Ishikawa (cell line): ENCODE measurements at regions not wholly inside any gene's neighbourhood (a gene's known extent, or its start where the extent isn't known, plus 50 kb on each side); places are given as distances from the start of the nearest gene placed in this dataset.

Source experiments
- CEBPB ChIP-seq: IDR thresholded peaks from 2 replicates; pipeline ENCODE4 v1.6.1; 2012
- CREB1 ChIP-seq: IDR thresholded peaks from 2 replicates; pipeline ENCODE4 v1.6.1; 2012; ENCODE audit warnings: low read depth
- EGR1 ChIP-seq: IDR thresholded peaks from 2 replicates; pipeline ENCODE4 v1.6.1; 2012
- EP300 ChIP-seq: IDR thresholded peaks from 2 replicates; pipeline ENCODE4 v1.6.1; 2012; ENCODE audit warnings: borderline replicate concordance
- FOXM1 ChIP-seq: IDR thresholded peaks from 2 replicates; pipeline ENCODE4 v1.6.1; 2012; ENCODE audit warnings: low read depth, borderline replicate concordance
- NFIC ChIP-seq: IDR thresholded peaks from 2 replicates; pipeline ENCODE4 v1.6.1; 2012
- RAD21 ChIP-seq: IDR thresholded peaks from 2 replicates; pipeline ENCODE4 v1.6.1; 2012; ENCODE audit warnings: low read depth
- TAF1 ChIP-seq: IDR thresholded peaks from 2 replicates; pipeline ENCODE4 v1.6.1; 2012; ENCODE audit warnings: low read depth, mild to moderate bottlenecking
- TCF12 ChIP-seq: IDR thresholded peaks from 2 replicates; pipeline ENCODE4 v1.6.1; 2012; ENCODE audit warnings: low read depth
- TEAD4 ChIP-seq: IDR thresholded peaks from 2 replicates; pipeline ENCODE4 v1.6.1; 2012
- YY1 ChIP-seq: IDR thresholded peaks from 2 replicates; pipeline ENCODE4 v1.6.1; 2012; ENCODE audit warnings: low read depth
- ZBTB7A ChIP-seq: IDR thresholded peaks from 2 replicates; pipeline ENCODE4 v1.6.1; 2012; ENCODE audit warnings: low read depth
- TF ChIP-seq, protein P1 (sequence below): IDR thresholded peaks from 2 replicates; pipeline ENCODE4 v1.6.1; 2012; ENCODE audit warnings: low read depth, mild to moderate bottlenecking
- TF ChIP-seq, protein P2 (sequence below): IDR thresholded peaks from 2 replicates; pipeline ENCODE4 v1.6.1; 2012
- TF ChIP-seq, protein P3 (sequence below): IDR thresholded peaks from 2 replicates; pipeline ENCODE4 v1.6.1; 2012

DNA sequence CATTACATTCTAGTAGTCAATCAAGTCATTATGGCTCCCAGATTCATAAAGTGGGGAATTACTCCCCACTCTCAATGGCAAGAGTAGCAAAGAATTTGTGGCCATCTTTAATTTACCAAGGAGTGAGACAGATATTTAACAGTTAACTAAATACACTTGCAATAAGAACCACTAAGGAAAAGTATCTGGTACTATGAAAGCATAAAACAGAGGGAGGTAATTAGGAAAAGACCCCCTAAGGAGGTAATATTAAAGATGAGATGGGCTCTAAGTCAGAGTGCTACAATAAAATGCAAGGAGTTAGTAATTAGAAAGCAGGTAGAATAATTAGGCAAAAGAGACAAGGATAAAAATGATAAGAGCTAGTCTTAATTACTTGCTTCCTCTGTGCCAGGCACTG lies 301.9 kb downstream of the CHL1 start:
- no peak for TF ChIP-seq EP300
- TF ChIP-seq CEBPB: no peak
- TF ChIP-seq TEAD4: no peak
- no peak for TF ChIP-seq ZBTB7A
- TF ChIP-seq YY1: no peak
- TF ChIP-seq, protein P1, sequence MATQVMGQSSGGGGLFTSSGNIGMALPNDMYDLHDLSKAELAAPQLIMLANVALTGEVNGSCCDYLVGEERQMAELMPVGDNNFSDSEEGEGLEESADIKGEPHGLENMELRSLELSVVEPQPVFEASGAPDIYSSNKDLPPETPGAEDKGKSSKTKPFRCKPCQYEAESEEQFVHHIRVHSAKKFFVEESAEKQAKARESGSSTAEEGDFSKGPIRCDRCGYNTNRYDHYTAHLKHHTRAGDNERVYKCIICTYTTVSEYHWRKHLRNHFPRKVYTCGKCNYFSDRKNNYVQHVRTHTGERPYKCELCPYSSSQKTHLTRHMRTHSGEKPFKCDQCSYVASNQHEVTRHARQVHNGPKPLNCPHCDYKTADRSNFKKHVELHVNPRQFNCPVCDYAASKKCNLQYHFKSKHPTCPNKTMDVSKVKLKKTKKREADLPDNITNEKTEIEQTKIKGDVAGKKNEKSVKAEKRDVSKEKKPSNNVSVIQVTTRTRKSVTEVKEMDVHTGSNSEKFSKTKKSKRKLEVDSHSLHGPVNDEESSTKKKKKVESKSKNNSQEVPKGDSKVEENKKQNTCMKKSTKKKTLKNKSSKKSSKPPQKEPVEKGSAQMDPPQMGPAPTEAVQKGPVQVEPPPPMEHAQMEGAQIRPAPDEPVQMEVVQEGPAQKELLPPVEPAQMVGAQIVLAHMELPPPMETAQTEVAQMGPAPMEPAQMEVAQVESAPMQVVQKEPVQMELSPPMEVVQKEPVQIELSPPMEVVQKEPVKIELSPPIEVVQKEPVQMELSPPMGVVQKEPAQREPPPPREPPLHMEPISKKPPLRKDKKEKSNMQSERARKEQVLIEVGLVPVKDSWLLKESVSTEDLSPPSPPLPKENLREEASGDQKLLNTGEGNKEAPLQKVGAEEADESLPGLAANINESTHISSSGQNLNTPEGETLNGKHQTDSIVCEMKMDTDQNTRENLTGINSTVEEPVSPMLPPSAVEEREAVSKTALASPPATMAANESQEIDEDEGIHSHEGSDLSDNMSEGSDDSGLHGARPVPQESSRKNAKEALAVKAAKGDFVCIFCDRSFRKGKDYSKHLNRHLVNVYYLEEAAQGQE: no peak
- TF ChIP-seq, protein P2, sequence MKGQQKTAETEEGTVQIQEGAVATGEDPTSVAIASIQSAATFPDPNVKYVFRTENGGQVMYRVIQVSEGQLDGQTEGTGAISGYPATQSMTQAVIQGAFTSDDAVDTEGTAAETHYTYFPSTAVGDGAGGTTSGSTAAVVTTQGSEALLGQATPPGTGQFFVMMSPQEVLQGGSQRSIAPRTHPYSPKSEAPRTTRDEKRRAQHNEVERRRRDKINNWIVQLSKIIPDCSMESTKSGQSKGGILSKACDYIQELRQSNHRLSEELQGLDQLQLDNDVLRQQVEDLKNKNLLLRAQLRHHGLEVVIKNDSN: no peak
- TF ChIP-seq NFIC: no peak
- TF ChIP-seq CREB1: no peak

DNA sequence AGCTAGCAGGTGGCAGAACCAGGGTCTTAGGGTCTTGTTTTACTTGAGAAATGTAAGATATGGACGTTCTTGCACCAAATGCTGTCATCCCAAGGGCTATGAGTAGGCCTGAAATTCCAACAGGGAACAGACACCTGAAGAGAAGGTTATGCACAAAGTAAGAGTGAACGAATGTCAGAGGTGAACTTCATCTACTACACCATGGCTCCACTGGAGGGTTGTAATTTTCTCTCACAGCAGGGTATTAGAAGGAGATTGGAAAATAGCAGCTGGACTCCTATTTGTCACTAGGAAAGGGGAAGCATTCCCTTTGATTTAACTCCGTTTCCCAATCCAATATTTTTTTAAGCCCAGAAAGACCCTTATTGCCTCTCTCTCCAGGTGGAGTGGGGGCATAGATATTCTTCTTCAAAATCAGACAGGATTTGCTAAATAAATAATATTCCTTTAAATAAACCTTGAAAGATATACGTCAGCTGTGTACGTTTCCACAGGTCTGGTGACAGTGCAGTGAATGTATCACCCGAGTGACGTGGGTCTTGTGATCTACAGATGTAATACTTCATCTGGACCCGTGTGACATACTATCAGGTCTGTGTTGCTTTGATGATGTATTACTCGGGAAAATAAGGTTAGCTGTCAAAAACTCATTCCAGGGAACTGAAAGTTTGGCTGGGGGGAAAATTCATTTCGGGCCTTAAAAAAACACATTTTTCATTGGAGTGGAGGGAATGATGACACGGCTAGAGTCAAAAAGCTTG lies 302.6 kb downstream of the CHL1 start:
- TF ChIP-seq, protein P2: no peak
- TF ChIP-seq, protein P3, sequence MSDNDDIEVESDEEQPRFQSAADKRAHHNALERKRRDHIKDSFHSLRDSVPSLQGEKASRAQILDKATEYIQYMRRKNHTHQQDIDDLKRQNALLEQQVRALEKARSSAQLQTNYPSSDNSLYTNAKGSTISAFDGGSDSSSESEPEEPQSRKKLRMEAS: no peak
- no peak for TF ChIP-seq TEAD4
- no peak for TF ChIP-seq YY1
- TF ChIP-seq EP300: no peak
- no peak for TF ChIP-seq ZBTB7A
- TF ChIP-seq EGR1: no peak
- no peak for TF ChIP-seq TAF1
- TF ChIP-seq RAD21: no peak

DNA sequence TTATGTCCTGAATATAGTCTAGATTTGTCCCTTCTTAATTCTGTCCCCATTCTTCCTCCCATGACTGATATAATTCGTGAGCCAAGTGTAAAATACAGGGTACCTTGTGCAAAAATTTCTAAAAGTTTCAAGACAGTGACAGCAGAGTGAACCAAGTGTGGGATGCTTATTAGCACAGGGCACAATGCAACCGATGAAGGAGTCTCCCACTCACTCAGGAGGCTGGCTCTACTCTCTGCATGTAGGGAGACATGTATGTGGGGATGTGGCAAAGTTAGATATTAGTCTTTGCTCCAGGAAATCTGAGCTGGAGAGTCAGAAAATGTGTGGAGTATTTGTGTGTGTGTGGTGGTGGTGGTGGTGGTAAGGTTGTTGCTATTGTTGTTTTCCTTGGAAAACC lies 305.9 kb downstream of the CHL1 start:
- no peak for TF ChIP-seq TEAD4
- no peak for TF ChIP-seq YY1

DNA sequence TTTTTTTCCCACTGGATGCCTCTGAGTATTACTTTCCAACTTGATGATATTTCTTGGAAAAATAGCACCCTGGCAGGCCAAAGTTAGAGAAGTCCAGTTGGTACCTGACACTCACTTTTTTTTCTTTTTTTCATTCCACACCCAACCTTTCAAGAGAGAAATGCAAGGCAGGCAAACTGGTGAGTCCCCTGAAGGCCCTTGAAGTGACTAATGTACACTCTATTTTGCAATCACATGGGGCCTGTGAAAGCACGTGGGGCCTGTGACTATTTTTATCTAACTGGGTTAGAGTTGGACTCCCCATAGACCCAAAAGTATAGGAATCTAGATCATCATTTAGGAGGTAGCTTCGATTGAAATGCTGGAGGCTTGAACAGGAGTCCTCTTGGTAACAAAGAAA lies 316.7 kb downstream of the CHL1 start:
- TF ChIP-seq TAF1: no peak
- no peak for TF ChIP-seq YY1
- TF ChIP-seq FOXM1: no peak
- no peak for TF ChIP-seq EGR1
- TF ChIP-seq CEBPB: no peak
- no peak for TF ChIP-seq TEAD4
- TF ChIP-seq, protein P3: no peak
- TF ChIP-seq NFIC: no peak
- TF ChIP-seq, protein P1: no peak
- TF ChIP-seq ZBTB7A: no peak
- TF ChIP-seq, protein P2: no peak
- TF ChIP-seq CREB1: no peak
- TF ChIP-seq TCF12: no peak
- TF ChIP-seq RAD21: no peak
- TF ChIP-seq EP300: no peak

DNA sequence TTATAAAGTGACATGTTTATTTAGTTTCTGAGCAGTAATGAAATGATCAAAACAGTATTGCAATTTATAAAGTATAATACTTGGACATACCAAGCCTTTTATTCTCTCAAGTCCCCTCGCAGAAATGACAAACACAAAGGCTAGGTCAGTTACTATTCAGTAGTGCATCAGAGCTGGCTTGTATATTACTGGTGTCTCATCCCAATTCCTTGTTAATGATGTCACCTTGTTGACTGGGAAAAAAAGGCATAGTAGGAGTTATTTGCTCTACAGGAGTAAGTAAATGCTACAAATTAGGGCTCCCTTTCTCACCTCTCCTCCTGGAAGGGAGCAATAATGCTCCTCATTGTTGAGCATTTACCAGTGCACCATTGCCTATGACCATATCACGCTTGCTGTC lies 317.6 kb downstream of the CHL1 start:
- TF ChIP-seq, protein P2: no peak

DNA sequence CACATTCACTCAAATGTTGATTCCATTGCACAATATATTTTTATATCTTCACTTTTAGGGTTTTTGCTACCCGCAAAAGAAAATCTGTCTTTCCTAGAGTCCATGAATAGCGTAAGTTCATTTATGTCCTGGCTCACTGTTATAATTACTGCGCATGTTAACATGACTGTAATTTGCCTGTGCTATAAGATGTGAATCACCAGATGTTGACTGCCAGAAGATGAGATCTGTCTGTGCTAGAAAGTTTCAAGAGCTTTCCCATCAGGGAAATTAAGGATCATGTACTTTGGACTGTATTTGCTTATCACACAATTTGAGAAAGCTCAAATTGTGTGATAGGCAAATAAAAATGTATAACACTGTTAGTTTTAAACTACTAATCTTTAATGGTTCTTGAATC lies 322.5 kb downstream of the CHL1 start:
- no peak for TF ChIP-seq RAD21
- TF ChIP-seq CREB1: no peak
- TF ChIP-seq, protein P2: no peak
- no peak for TF ChIP-seq EP300
- TF ChIP-seq, protein P1: no peak
- TF ChIP-seq CEBPB: no peak
- no peak for TF ChIP-seq YY1
- TF ChIP-seq NFIC: no peak
- no peak for TF ChIP-seq EGR1
